BLaER1 (cell line): ENCODE measurements at regions not wholly inside any gene's neighbourhood (a gene's known extent, or its start where the extent isn't known, plus 50 kb on each side); places are given as distances from the start of the nearest gene placed in this dataset.

Source experiments
- H3K27ac ChIP-seq: shearing (Covaris generic); formaldehyde crosslinking; 2 replicates; pipeline ENCODE4 v1.8.1; 2022
- H3K27me3 ChIP-seq: shearing (Covaris generic); formaldehyde crosslinking; 2 replicates; pipeline ENCODE4 v1.8.1; 2022
- H3K36me3 ChIP-seq: shearing (Covaris generic); formaldehyde crosslinking; 2 replicates; pipeline ENCODE4 v1.8.1; 2022
- H3K4me1 ChIP-seq: shearing (Covaris generic); formaldehyde crosslinking; 2 replicates; pipeline ENCODE4 v1.8.1; 2022
- H3K4me2 ChIP-seq: shearing (Covaris generic); formaldehyde crosslinking; 2 replicates; pipeline ENCODE4 v1.8.1; 2022
- H3K4me3 ChIP-seq: shearing (Covaris generic); formaldehyde crosslinking; 2 replicates; pipeline ENCODE4 v1.8.1; 2022
- H3K9ac ChIP-seq: shearing (Covaris generic); formaldehyde crosslinking; 2 replicates; pipeline ENCODE4 v1.8.1; 2022
- H3K9me3 ChIP-seq: shearing (Covaris generic); formaldehyde crosslinking; 2 replicates; pipeline ENCODE4 v1.8.1; 2022
- H4K20me1 ChIP-seq: shearing (Covaris generic); formaldehyde crosslinking; 2 replicates; pipeline ENCODE4 v1.8.1; 2022
- Cebpa-rat ChIP-seq: shearing (Covaris generic); IDR thresholded peaks from 2 replicates; pipeline ENCODE4 v1.8.1; 2022

DNA sequence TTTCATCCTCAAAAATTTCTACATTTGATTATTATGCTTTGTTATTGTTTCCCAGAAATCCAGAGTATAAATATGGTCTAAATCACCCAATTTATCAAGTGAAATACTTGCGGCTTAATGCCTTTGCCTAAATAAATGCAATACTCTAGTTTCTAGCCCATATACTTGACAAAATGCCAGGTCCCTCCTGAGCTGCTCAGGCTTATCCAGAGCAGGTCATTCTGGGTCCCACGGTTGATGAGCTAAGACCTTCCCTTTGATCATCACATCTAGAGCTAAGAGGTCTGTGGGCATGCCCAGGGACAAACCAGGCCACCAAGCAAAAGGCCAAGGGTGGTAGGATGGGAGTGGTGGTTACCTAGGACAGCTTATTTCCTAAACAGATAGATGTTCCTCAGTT, 180.1 kb downstream of the SMIM20 start:
- Histone ChIP-seq H3K27me3 (no peaks in the 10 kb centered on the region), H3K36me3 (no peaks in the 10 kb centered on the region), H3K27ac (no peak overlapping the region), H4K20me1 (no peaks in the 10 kb centered on the region), H3K9me3 (peaks cover 41% of the 10 kb centered on the region), H3K4me2 (no peak overlapping the region), H3K4me1 (peaks cover 1% of the 10 kb centered on the region), H3K9ac (no peak overlapping the region), H3K4me3 (no peak overlapping the region)
- TF ChIP-seq Cebpa-rat, result no peak

GRCh38 chr4:26094911-26095310, 180.9 kb downstream of the SMIM20 start:
- Histone ChIP-seq H3K36me3 (no peaks in the 10 kb centered on the region), H3K9ac (no peak overlapping the region), H3K4me3 (no peak overlapping the region), H4K20me1 (no peaks in the 10 kb centered on the region), H3K27ac (no peak overlapping the region), H3K4me1 (no peaks in the 10 kb centered on the region), H3K4me2 (no peak overlapping the region), H3K27me3 (no peaks in the 10 kb centered on the region), H3K9me3 (peaks cover 39% of the 10 kb centered on the region)
- no peak for TF ChIP-seq Cebpa-rat

- Histone ChIP-seq H3K9ac (no peak overlapping the region), H3K9me3 (peaks cover 23% of the 10 kb centered on the region), H3K27me3 (no peaks in the 10 kb centered on the region), H3K27ac (no peak overlapping the region), H3K4me3 (no peak overlapping the region), H3K4me2 (no peak overlapping the region), H4K20me1 (no peaks in the 10 kb centered on the region), H3K4me1 (no peaks in the 10 kb centered on the region), H3K36me3 (no peaks in the 10 kb centered on the region)
- TF ChIP-seq Cebpa-rat, result no peak
Observed at GRCh38 chr4:26099967-26100366, 185.9 kb downstream of the SMIM20 start.

DNA sequence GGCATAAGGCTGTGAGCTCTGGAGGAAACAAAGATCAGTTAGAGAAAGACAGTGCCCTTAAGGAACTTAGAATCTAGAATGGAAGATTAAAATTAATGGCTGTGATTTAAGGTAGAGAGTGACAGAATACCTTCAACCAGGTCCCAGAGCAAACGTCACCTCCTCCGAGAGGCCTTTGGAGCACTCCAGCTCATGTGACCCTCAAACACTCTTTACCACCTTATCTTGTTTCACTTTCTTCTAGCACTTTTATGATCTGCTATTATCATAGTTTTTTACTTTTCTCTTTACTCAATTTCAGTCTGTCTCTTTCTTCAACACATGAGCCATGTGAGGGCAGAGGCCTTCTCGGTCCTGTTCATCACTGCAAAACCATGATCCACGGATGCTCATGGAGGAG, 187.0 kb downstream of the SMIM20 start:
- Histone ChIP-seq H4K20me1 (no peaks in the 10 kb centered on the region), H3K4me3 (no peak overlapping the region), H3K9ac (no peak overlapping the region), H3K36me3 (no peaks in the 10 kb centered on the region), H3K9me3 (peaks cover 23% of the 10 kb centered on the region), H3K4me1 (no peaks in the 10 kb centered on the region), H3K27me3 (no peaks in the 10 kb centered on the region), H3K27ac (no peak overlapping the region), H3K4me2 (no peak overlapping the region)
- TF ChIP-seq Cebpa-rat, result no peak

DNA sequence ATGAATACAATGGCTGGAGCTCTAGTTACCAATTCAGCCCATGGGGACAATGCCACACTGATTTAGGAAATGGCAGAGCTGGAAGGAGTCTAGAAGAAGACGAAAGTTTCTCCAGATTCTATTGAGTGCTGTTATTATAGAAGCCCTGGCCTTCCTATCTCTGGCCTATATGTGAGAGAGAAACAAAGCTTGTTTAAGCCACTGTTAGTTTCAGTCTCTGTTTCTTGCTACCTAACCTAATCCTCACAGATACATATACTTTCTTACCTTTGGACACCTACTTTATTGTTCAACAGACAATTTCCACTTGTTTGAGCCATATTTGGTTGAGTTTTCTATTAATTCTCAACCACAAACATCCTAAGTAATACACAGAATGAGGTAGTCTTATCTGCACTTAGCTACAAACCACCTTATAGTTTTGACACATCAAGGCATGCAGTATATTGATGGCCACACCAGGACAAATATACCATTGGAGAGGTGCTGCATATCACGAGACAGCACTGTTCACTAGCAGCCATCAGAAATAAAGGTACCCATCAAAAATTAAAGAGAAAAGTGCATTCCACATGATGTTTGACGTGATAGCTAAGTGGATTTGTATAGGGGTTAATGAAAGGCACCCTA, 190.2 kb downstream of the SMIM20 start:
- Histone ChIP-seq H3K4me1 (no peaks in the 10 kb centered on the region), H3K36me3 (no peaks in the 10 kb centered on the region), H3K4me2 (no peak overlapping the region), H4K20me1 (no peaks in the 10 kb centered on the region), H3K4me3 (no peak overlapping the region), H3K9ac (no peak overlapping the region), H3K9me3 (no peaks in the 10 kb centered on the region), H3K27ac (no peak overlapping the region), H3K27me3 (no peaks in the 10 kb centered on the region)
- no peak for TF ChIP-seq Cebpa-rat

DNA sequence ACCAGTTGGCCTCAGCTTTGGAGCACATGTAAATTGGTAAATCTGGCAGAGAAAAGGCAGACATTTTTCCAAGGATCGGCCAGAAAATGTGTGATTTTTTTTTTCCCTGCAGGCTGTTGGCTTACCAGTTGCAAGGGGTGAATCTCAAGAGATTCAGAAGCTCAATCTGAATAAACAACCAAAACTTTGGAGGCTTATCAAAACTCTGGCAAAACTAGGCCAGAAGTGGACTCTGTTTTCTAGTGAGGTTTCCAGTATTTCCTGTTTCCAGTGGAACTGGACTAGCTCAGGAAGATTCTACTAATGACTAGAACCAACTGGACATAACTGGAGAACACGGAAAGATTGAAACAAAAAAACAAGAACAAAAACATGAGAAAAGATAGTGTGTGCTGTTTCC, 191.3 kb downstream of the SMIM20 start:
- no peak overlapping the region for H3K4me2 ChIP-seq
- H3K36me3 ChIP-seq, result no peaks in the 10 kb centered on the region
- no peak for TF ChIP-seq Cebpa-rat
- no peaks in the 10 kb centered on the region for H3K4me1 ChIP-seq
- H3K27ac ChIP-seq, result no peak overlapping the region
- no peaks in the 10 kb centered on the region for H3K9me3 ChIP-seq
- no peaks in the 10 kb centered on the region for H3K27me3 ChIP-seq
- H3K9ac ChIP-seq, result no peak overlapping the region
- H3K4me3 ChIP-seq, result no peak overlapping the region
- H4K20me1 ChIP-seq, result no peaks in the 10 kb centered on the region

DNA sequence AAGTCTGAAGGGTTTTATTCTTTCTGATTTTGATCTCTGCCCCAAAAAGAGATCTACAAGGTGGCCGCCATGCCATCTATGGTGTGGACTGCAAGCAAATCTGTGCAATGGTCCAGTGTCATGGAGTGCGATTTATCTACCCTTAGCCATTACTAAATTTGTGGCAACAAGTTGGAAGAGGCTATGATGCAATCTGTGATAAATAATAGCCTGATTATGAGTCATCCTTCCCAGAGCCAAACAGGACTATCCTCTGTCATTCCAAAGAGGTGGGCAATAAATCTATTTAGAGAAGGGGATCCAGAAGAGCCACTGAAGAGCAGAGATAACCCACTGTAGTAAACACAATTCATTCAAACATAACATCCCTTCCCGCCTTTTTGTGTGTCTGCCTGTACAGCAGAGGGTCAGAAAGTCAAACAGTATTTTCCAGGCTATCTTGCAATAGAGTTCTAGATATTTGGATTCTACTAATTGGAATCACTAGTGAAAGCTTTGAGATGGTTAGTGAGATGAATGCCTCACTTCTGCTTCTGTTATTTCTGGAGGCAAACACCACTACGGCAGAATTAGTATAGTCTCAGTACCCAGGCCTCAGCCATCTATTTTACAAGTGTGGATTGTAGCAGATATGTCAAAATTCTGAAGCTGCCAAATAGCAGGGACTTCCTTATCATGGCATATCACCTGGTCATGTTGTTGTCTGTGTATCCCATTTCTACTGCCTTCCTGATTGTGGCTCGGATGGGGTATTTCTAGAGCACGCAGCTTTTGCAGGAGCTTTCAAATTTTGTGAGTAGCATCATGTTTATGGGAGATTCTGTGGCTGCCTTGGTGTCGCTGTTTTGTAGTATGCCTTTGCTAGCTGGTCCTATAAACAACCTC, 192.0 kb downstream of the SMIM20 start:
- Histone ChIP-seq H3K9me3 (no peaks in the 10 kb centered on the region), H3K27ac (no peak overlapping the region), H3K36me3 (no peaks in the 10 kb centered on the region)

GRCh38 chr4:26106776-26107175, 192.8 kb downstream of the SMIM20 start:
- H3K9ac ChIP-seq, result no peak overlapping the region

More for the DNA sequence above, 192.0 kb downstream of the SMIM20 start:
- Histone ChIP-seq H3K4me3 (no peak overlapping the region), H4K20me1 (no peaks in the 10 kb centered on the region), H3K9ac (no peak overlapping the region), H3K4me1 (no peaks in the 10 kb centered on the region), H3K27me3 (no peaks in the 10 kb centered on the region), H3K4me2 (no peak overlapping the region)
- TF ChIP-seq Cebpa-rat, result no peak

GRCh38 chr4:26108054-26108453, 194.0 kb downstream of the SMIM20 start:
- TF ChIP-seq Cebpa-rat, result no peak
- Histone ChIP-seq H3K27ac (no peak overlapping the region), H3K9ac (no peak overlapping the region), H3K4me3 (no peak overlapping the region), H3K36me3 (no peaks in the 10 kb centered on the region), H3K9me3 (peaks cover 19% of the 10 kb centered on the region), H4K20me1 (no peaks in the 10 kb centered on the region), H3K4me1 (no peaks in the 10 kb centered on the region), H3K27me3 (no peaks in the 10 kb centered on the region), H3K4me2 (no peak overlapping the region)

More at GRCh38 chr4:26106776-26107175, 192.8 kb downstream of the SMIM20 start:
- H3K4me3 ChIP-seq, result no peak overlapping the region
- no peaks in the 10 kb centered on the region for H3K36me3 ChIP-seq
- H3K27ac ChIP-seq, result no peak overlapping the region
- no peak overlapping the region for H3K4me2 ChIP-seq
- no peaks in the 10 kb centered on the region for H4K20me1 ChIP-seq
- no peaks in the 10 kb centered on the region for H3K27me3 ChIP-seq
- no peaks in the 10 kb centered on the region for H3K4me1 ChIP-seq
- TF ChIP-seq Cebpa-rat, result no peak
- H3K9me3 ChIP-seq, result peaks cover 6% of the 10 kb centered on the region; the same call in 1 of the 2 replicates

DNA sequence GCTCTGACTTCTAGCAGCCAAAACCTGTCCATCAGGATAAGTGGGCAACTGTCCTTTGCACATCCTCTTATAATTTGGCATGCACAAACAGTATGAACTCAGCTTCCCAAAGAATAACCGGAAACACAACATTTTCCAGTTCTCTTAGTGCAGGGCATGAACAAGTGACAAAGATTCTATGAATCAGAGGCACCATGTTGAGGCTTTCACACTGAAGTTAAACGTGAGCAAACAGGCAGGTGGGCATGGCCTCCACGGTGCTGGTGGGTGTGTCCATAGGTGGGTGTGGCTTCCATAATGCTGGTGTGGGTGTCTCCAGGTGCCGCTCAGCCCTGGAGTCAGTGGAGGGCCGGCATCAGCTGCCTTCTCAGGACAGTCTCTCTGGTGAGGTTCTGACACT, 196.5 kb downstream of the SMIM20 start:
- TF ChIP-seq Cebpa-rat, result no peak
- Histone ChIP-seq H3K4me1 (no peaks in the 10 kb centered on the region), H3K27me3 (no peaks in the 10 kb centered on the region)

More for the DNA sequence above, 196.5 kb downstream of the SMIM20 start:
- no peak overlapping the region for H3K9ac ChIP-seq
- H3K36me3 ChIP-seq, result no peaks in the 10 kb centered on the region
- H3K4me2 ChIP-seq, result no peak overlapping the region
- H3K4me3 ChIP-seq, result no peak overlapping the region
- H3K9me3 ChIP-seq, result peaks cover 31% of the 10 kb centered on the region
- H3K27ac ChIP-seq, result no peak overlapping the region
- no peaks in the 10 kb centered on the region for H4K20me1 ChIP-seq
